Renal cortex interstitium (tissue), 11 donors: ENCODE measurements at regions not wholly inside any gene's neighbourhood (a gene's known extent, or its start where the extent isn't known, plus 50 kb on each side); places are given as distances from the start of the nearest gene placed in this dataset.

ENCODE experiments used
- DNase-seq, 11 donors: peaks; one replicate each; pipeline ENCODE4 v3.0.0-alpha.2; 2013; ENCODE audit warnings: low read depth in 9 of 11, low spot score in 4 of 11; ENCODE audit errors: extremely low read depth in 1 of 11

- no peak for DNase-seq
These were observed 188.6 kb downstream of the TEX29 start for GRCh38 chr13:111508902-111509509.

GRCh38 chr13:111510502-111511218 lies 190.2 kb downstream of the TEX29 start:
- no peak for DNase-seq

GRCh38 chr13:111511219-111511732 lies 190.8 kb downstream of the TEX29 start:
- no peak for DNase-seq

- DNase-seq = no peak
These were observed 191.5 kb downstream of the TEX29 start for GRCh38 chr13:111511805-111512504.

GRCh38 chr13:111512707-111513106 lies 192.3 kb downstream of the TEX29 start:
- no peak for DNase-seq

GRCh38 chr13:111513766-111514609 lies 193.5 kb downstream of the TEX29 start:
- DNase-seq = no peak

GRCh38 chr13:111514610-111515306 lies 194.3 kb downstream of the TEX29 start:
- DNase-seq = no peak

- DNase-seq = no peak
These were observed 194.8 kb downstream of the TEX29 start for GRCh38 chr13:111515307-111515617.

- DNase-seq = no peak
These were observed 195.2 kb downstream of the TEX29 start for GRCh38 chr13:111515635-111516034.

GRCh38 chr13:111516712-111517640 lies 196.5 kb downstream of the TEX29 start:
- no peak for DNase-seq

- DNase-seq = no peak
These were observed 197.2 kb downstream of the TEX29 start for GRCh38 chr13:111517641-111518010.

GRCh38 chr13:111518161-111518792 lies 197.8 kb downstream of the TEX29 start:
- no peak for DNase-seq

- no peak for DNase-seq
These were observed 198.6 kb downstream of the TEX29 start for GRCh38 chr13:111519041-111519440.

GRCh38 chr13:111519490-111520170 lies 199.2 kb downstream of the TEX29 start:
- DNase-seq = no peak

GRCh38 chr13:111521030-111521429 lies 200.6 kb downstream of the TEX29 start:
- no peak for DNase-seq

GRCh38 chr13:111521691-111522229 lies 201.3 kb downstream of the TEX29 start:
- no peak for DNase-seq
